ENCODE measurements at regions not wholly inside any gene's neighbourhood (a gene's known extent, or its start where the extent isn't known, plus 50 kb on each side); places are given as distances from the start of the nearest gene placed in this dataset.

GRCh38 chr15:38972831-38973230 is 408.2 kb upstream of the RASGRP1 start:
- H3K9me3 ChIP-seq (ENCODE audit: low read length), result no peaks in the 10 kb centered on the region
- H3K27me3 ChIP-seq (ENCODE audit: insufficient read depth, low read length), result no peaks in the 10 kb centered on the region; the same call in 1 of the 2 replicates
- H3K27ac ChIP-seq (ENCODE audit: low read depth, low read length, poor library complexity, severe bottlenecking), result no peak overlapping the region
- no peak overlapping the region for H3K9ac ChIP-seq (ENCODE audit: low read length)
- no peak overlapping the region for H2AFZ ChIP-seq (ENCODE audit: low read length)
- no peaks in the 10 kb centered on the region for H3K4me1 ChIP-seq (ENCODE audit: insufficient read depth, low read length, severe bottlenecking)
- no peaks in the 10 kb centered on the region for H3K79me2 ChIP-seq (ENCODE audit: insufficient read depth, low read length)
- no peaks in the 10 kb centered on the region; the same call in 1 of the 2 replicates for H3F3A ChIP-seq (ENCODE audit: insufficient read depth, low read length)
- H3K9me2 ChIP-seq (ENCODE audit: low read depth, low read length), result no peaks in the 10 kb centered on the region
- no peak overlapping the region for H3K4me2 ChIP-seq (ENCODE audit: low read length)
- H3K36me3 ChIP-seq (ENCODE audit: insufficient read depth, low read length), result no peaks in the 10 kb centered on the region
- TF ChIP-seq EZH2 (IDR thresholded peaks at IDR 0.05; ENCODE audit: borderline replicate concordance, low read length) (no peak), CTCF (IDR thresholded peaks at IDR 0.05; ENCODE audit: low read length) (no peak)
- H4K20me1 ChIP-seq (ENCODE audit: insufficient read depth, low read length), result no peaks in the 10 kb centered on the region
- no peak overlapping the region for H3K4me3 ChIP-seq (ENCODE audit: low read depth, low read length, poor library complexity, severe bottlenecking)

- H2AFZ ChIP-seq (ENCODE audit: low read length), result no peak overlapping the region
- H4K20me1 ChIP-seq (ENCODE audit: insufficient read depth, low read length), result no peaks in the 10 kb centered on the region
- H3K27me3 ChIP-seq (ENCODE audit: insufficient read depth, low read length), result no peaks in the 10 kb centered on the region; the same call in 1 of the 2 replicates
- no peak overlapping the region for H3K9ac ChIP-seq (ENCODE audit: low read length)
- H3K4me2 ChIP-seq (ENCODE audit: low read length), result no peak overlapping the region
- TF ChIP-seq EZH2 (IDR thresholded peaks at IDR 0.05; ENCODE audit: borderline replicate concordance, low read length) (no peak), CTCF (IDR thresholded peaks at IDR 0.05; ENCODE audit: low read length) (no peak)
- no peaks in the 10 kb centered on the region for H3K36me3 ChIP-seq (ENCODE audit: insufficient read depth, low read length)
- H3K9me2 ChIP-seq (ENCODE audit: low read depth, low read length), result no peaks in the 10 kb centered on the region
- H3K4me3 ChIP-seq (ENCODE audit: low read depth, low read length, poor library complexity, severe bottlenecking), result no peak overlapping the region
- H3K4me1 ChIP-seq (ENCODE audit: insufficient read depth, low read length, severe bottlenecking), result no peaks in the 10 kb centered on the region
- no peak overlapping the region for H3K27ac ChIP-seq (ENCODE audit: low read depth, low read length, poor library complexity, severe bottlenecking)
- H3K9me3 ChIP-seq (ENCODE audit: low read length), result no peaks in the 10 kb centered on the region
- no peaks in the 10 kb centered on the region for H3K79me2 ChIP-seq (ENCODE audit: insufficient read depth, low read length)
- no peaks in the 10 kb centered on the region; the same call in 1 of the 2 replicates for H3F3A ChIP-seq (ENCODE audit: insufficient read depth, low read length)
These were observed 410.8 kb upstream of the RASGRP1 start for GRCh38 chr15:38975282-38975990.

DNA sequence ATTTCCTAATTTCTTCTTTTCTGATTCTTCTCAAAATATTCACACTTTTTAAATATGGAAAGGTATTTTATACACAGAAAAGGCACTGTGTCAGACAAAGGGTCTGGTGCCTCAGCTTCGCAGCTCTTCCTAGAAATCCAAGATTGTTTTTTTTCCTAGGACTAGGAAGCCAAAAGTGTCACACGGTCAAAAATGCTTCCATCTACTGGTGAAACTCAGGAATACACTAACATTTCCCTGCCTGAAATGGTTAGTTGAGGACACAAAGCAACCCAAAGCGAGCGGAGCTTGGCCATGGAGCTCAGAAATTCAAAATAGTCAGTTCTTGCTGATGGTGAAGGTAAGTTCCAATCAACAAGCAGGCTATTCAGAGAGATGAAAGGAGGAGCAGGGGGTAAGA is 426.5 kb upstream of the RASGRP1 start:
- Histone ChIP-seq H3K9ac (ENCODE audit: low read length) (no peak overlapping the region), H3K4me1 (ENCODE audit: insufficient read depth, low read length, severe bottlenecking) (no peaks in the 10 kb centered on the region), H3F3A (ENCODE audit: insufficient read depth, low read length) (no peaks in the 10 kb centered on the region), H3K4me3 (ENCODE audit: low read depth, low read length, poor library complexity, severe bottlenecking) (no peak overlapping the region), H3K27ac (ENCODE audit: low read depth, low read length, poor library complexity, severe bottlenecking) (no peak overlapping the region), H3K36me3 (ENCODE audit: insufficient read depth, low read length) (no peaks in the 10 kb centered on the region), H3K27me3 (ENCODE audit: insufficient read depth, low read length) (0 out of 2 replicates have a peak, but pooled peaks cover 6% of the 10 kb centered on the region), H3K4me2 (ENCODE audit: low read length) (no peak overlapping the region), H2AFZ (ENCODE audit: low read length) (no peak overlapping the region), H3K9me2 (ENCODE audit: low read depth, low read length) (no peaks in the 10 kb centered on the region), H3K9me3 (ENCODE audit: low read length) (no peaks in the 10 kb centered on the region), H4K20me1 (ENCODE audit: insufficient read depth, low read length) (no peaks in the 10 kb centered on the region), H3K79me2 (ENCODE audit: insufficient read depth, low read length) (no peaks in the 10 kb centered on the region)
- TF ChIP-seq EZH2 (IDR thresholded peaks at IDR 0.05; ENCODE audit: borderline replicate concordance, low read length), result no peak
- TF ChIP-seq CTCF (IDR thresholded peaks at IDR 0.05; ENCODE audit: low read length), result peak; percentile 32; the same call in 1 of the 2 replicates
